ENCODE measurements at regions not wholly inside any gene's neighbourhood (a gene's known extent, or its start where the extent isn't known, plus 50 kb on each side); places are given as distances from the start of the nearest gene placed in this dataset.
"Not testable (repeated sequence)": the region's sequence is repeated elsewhere in the genome, so short reads cannot be mapped to it uniquely, and the experiment has no call there.

DNA sequence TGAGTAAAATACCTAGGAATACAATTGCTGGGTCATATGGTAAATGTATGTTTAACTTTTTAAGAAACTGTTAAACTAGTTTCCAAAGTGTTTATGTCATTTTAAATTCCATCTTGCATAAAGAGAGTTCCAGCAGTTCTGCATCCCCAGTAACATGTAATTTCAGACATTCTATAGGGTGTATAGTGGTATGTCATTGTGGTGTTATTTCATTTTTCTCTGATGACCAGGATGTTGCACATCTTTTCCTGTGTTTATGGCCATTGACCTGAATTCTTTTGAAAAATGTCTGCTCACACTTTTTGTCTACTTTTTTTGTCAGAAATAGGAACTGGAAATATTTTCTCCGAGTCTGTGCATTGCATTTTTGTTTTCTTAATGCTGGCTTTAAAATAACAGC lies 128.9 kb downstream of the TMEM200A start:
- Histone ChIP-seq H3K36me3 (ENCODE audit: control insufficient read depth in 5 of 5, insufficient read depth in 5 of 5, low read length in 5 of 5) (no peaks in the 10 kb centered on the region), H3K27ac (ENCODE audit: low read depth, low read length) (no peak overlapping the region), H3K9me3 (ENCODE audit: control insufficient read depth in 5 of 5, low read length in 5 of 5) (no peaks in the 10 kb centered on the region), H3K4me3 (ENCODE audit: low read depth in 1 of 5, low read length in 5 of 5) (no peak overlapping the region), H3K9ac (ENCODE audit: low read length in 5 of 5) (no peak overlapping the region), H3K27me3 (ENCODE audit: control insufficient read depth in 5 of 5, insufficient read depth in 4 of 5, low read length in 5 of 5) (no peaks in the 10 kb centered on the region), H3K4me1 (ENCODE audit: control insufficient read depth in 5 of 5, insufficient read depth in 5 of 5, low read length in 5 of 5) (no peaks in the 10 kb centered on the region)

- H3K9ac ChIP-seq (ENCODE audit: low read length in 5 of 5) = no peak overlapping the region
- no peak overlapping the region for H3K27ac ChIP-seq (ENCODE audit: low read depth, low read length)
- no peaks in the 10 kb centered on the region for H3K36me3 ChIP-seq (ENCODE audit: control insufficient read depth in 5 of 5, insufficient read depth in 5 of 5, low read length in 5 of 5)
- H3K4me3 ChIP-seq (ENCODE audit: low read depth in 1 of 5, low read length in 5 of 5) = no peak overlapping the region
- no peaks in the 10 kb centered on the region for H3K4me1 ChIP-seq (ENCODE audit: control insufficient read depth in 5 of 5, insufficient read depth in 5 of 5, low read length in 5 of 5)
- no peaks in the 10 kb centered on the region for H3K9me3 ChIP-seq (ENCODE audit: control insufficient read depth in 5 of 5, low read length in 5 of 5)
- no peaks in the 10 kb centered on the region for H3K27me3 ChIP-seq (ENCODE audit: control insufficient read depth in 5 of 5, insufficient read depth in 4 of 5, low read length in 5 of 5)
These were observed 134.9 kb downstream of the TMEM200A start for GRCh38 chr6:130500693-130501092.

DNA sequence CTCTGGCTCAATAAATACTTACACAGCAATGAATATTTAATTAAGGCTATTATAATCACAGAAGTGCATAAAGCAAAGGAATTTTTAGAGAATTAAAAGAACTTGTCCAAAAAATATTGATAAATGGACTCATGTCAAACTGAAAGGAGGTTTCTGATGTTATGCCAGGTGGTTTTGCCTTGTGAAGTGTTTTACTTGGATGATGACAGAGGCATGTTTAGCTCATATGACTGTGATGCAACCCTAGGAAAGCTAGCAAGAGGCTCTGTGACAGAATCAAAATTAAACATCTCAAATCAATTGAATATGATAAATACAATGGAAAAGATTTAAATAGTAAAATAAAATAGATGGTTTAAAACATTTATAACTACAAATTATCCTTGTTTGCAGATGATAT lies 137.3 kb downstream of the TMEM200A start:
- Histone ChIP-seq H3K27me3 (ENCODE audit: control insufficient read depth in 5 of 5, insufficient read depth in 4 of 5, low read length in 5 of 5) (no peaks in the 10 kb centered on the region), H3K9me3 (ENCODE audit: control insufficient read depth in 5 of 5, low read length in 5 of 5) (no peaks in the 10 kb centered on the region), H3K4me3 (ENCODE audit: low read depth in 1 of 5, low read length in 5 of 5) (no peak overlapping the region), H3K9ac (ENCODE audit: low read length in 5 of 5) (no peak overlapping the region), H3K36me3 (ENCODE audit: control insufficient read depth in 5 of 5, insufficient read depth in 5 of 5, low read length in 5 of 5) (no peaks in the 10 kb centered on the region), H3K27ac (ENCODE audit: low read depth, low read length) (no peak overlapping the region), H3K4me1 (ENCODE audit: control insufficient read depth in 5 of 5, insufficient read depth in 5 of 5, low read length in 5 of 5) (no peaks in the 10 kb centered on the region)

- Histone ChIP-seq H3K36me3 (ENCODE audit: control insufficient read depth in 5 of 5, insufficient read depth in 5 of 5, low read length in 5 of 5) (no peaks in the 10 kb centered on the region), H3K9ac (ENCODE audit: low read length in 5 of 5) (no peak overlapping the region), H3K9me3 (ENCODE audit: control insufficient read depth in 5 of 5, low read length in 5 of 5) (no peaks in the 10 kb centered on the region), H3K4me1 (ENCODE audit: control insufficient read depth in 5 of 5, insufficient read depth in 5 of 5, low read length in 5 of 5) (no peaks in the 10 kb centered on the region), H3K27me3 (ENCODE audit: control insufficient read depth in 5 of 5, insufficient read depth in 4 of 5, low read length in 5 of 5) (no peaks in the 10 kb centered on the region), H3K27ac (ENCODE audit: low read depth, low read length) (no peak overlapping the region), H3K4me3 (ENCODE audit: low read depth in 1 of 5, low read length in 5 of 5) (no peak overlapping the region)
These were observed 140.2 kb downstream of the TMEM200A start for GRCh38 chr6:130505808-130506598.

GRCh38 chr6:130507005-130507665 lies 141.3 kb downstream of the TMEM200A start:
- not testable (repeated sequence) for H3K27ac ChIP-seq (ENCODE audit: low read depth, low read length); H3K27me3 ChIP-seq (ENCODE audit: control insufficient read depth in 5 of 5, insufficient read depth in 4 of 5, low read length in 5 of 5); H3K9ac ChIP-seq (ENCODE audit: low read length in 5 of 5); H3K36me3 ChIP-seq (ENCODE audit: control insufficient read depth in 5 of 5, insufficient read depth in 5 of 5, low read length in 5 of 5); H3K9me3 ChIP-seq (ENCODE audit: control insufficient read depth in 5 of 5, low read length in 5 of 5); H3K4me3 ChIP-seq (ENCODE audit: low read depth in 1 of 5, low read length in 5 of 5); H3K4me1 ChIP-seq (ENCODE audit: control insufficient read depth in 5 of 5, insufficient read depth in 5 of 5, low read length in 5 of 5)

- H3K27ac ChIP-seq (ENCODE audit: low read depth, low read length) = no peak overlapping the region
These were observed 141.8 kb downstream of the TMEM200A start for GRCh38 chr6:130507666-130508028.

DNA sequence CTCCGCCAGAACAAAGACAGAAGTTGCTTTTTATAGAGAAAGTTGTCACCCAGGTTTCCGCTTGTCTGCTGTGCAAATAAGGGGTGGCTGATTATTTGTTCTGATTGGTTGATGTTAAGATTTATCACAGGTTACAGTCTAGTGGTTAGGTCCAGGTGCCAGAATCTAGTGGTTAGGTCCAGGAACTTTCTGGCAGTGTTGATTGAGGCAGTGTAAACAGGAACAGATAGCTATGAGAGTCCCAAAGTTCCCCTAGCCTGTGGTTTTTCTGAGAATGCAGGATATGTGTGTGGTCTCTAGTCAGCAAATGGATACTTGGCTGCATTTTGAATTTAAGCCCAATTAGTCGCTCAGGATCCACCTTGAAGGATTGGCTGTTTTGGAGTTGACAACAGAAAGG lies 148.0 kb downstream of the TMEM200A start:
- no peaks in the 10 kb centered on the region for H3K36me3 ChIP-seq (ENCODE audit: control insufficient read depth in 5 of 5, insufficient read depth in 5 of 5, low read length in 5 of 5)
- no peak overlapping the region for H3K9ac ChIP-seq (ENCODE audit: low read length in 5 of 5)
- no peaks in the 10 kb centered on the region for H3K4me1 ChIP-seq (ENCODE audit: control insufficient read depth in 5 of 5, insufficient read depth in 5 of 5, low read length in 5 of 5)
- no peaks in the 10 kb centered on the region for H3K9me3 ChIP-seq (ENCODE audit: control insufficient read depth in 5 of 5, low read length in 5 of 5)
- H3K27me3 ChIP-seq (ENCODE audit: control insufficient read depth in 5 of 5, insufficient read depth in 4 of 5, low read length in 5 of 5) = no peaks in the 10 kb centered on the region
- no peak overlapping the region for H3K4me3 ChIP-seq (ENCODE audit: low read depth in 1 of 5, low read length in 5 of 5)
- no peak overlapping the region for H3K27ac ChIP-seq (ENCODE audit: low read depth, low read length)

More at GRCh38 chr6:130507666-130508028, 141.8 kb downstream of the TMEM200A start:
- Histone ChIP-seq H3K9me3 (ENCODE audit: control insufficient read depth in 5 of 5, low read length in 5 of 5) (no peaks in the 10 kb centered on the region), H3K27me3 (ENCODE audit: control insufficient read depth in 5 of 5, insufficient read depth in 4 of 5, low read length in 5 of 5) (no peaks in the 10 kb centered on the region), H3K4me3 (ENCODE audit: low read depth in 1 of 5, low read length in 5 of 5) (no peak overlapping the region), H3K4me1 (ENCODE audit: control insufficient read depth in 5 of 5, insufficient read depth in 5 of 5, low read length in 5 of 5) (no peaks in the 10 kb centered on the region), H3K9ac (ENCODE audit: low read length in 5 of 5) (no peak overlapping the region), H3K36me3 (ENCODE audit: control insufficient read depth in 5 of 5, insufficient read depth in 5 of 5, low read length in 5 of 5) (no peaks in the 10 kb centered on the region)

GRCh38 chr6:130514712-130515111 lies 148.9 kb downstream of the TMEM200A start:
- no peak overlapping the region for H3K27ac ChIP-seq (ENCODE audit: low read depth, low read length)
- no peaks in the 10 kb centered on the region for H3K4me1 ChIP-seq (ENCODE audit: control insufficient read depth in 5 of 5, insufficient read depth in 5 of 5, low read length in 5 of 5)
- H3K36me3 ChIP-seq (ENCODE audit: control insufficient read depth in 5 of 5, insufficient read depth in 5 of 5, low read length in 5 of 5) = no peaks in the 10 kb centered on the region
- no peak overlapping the region for H3K4me3 ChIP-seq (ENCODE audit: low read depth in 1 of 5, low read length in 5 of 5)
- H3K9me3 ChIP-seq (ENCODE audit: control insufficient read depth in 5 of 5, low read length in 5 of 5) = no peaks in the 10 kb centered on the region
- H3K9ac ChIP-seq (ENCODE audit: low read length in 5 of 5) = no peak overlapping the region
- H3K27me3 ChIP-seq (ENCODE audit: control insufficient read depth in 5 of 5, insufficient read depth in 4 of 5, low read length in 5 of 5) = no peaks in the 10 kb centered on the region

DNA sequence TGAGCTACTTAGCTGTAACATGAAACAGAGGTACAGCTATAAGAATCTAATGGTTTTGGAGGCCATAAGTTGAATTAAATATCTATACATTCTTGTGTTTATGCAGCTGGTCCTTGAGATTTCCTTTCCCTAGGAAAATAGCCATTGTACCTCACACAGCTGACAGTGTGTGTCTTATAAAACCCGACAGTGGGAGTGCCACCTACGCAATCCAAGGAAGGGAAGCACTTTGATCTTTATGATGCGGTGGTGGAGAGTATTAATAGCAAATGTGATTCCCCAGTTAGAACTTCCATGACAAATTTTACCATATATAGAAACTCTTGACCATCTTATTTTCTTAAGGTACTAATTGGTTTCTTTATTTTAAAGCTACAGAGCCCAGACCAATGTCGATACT lies 149.5 kb downstream of the TMEM200A start:
- Histone ChIP-seq H3K27ac (ENCODE audit: low read depth, low read length) (no peak overlapping the region), H3K9me3 (ENCODE audit: control insufficient read depth in 5 of 5, low read length in 5 of 5) (no peaks in the 10 kb centered on the region), H3K9ac (ENCODE audit: low read length in 5 of 5) (no peak overlapping the region), H3K4me3 (ENCODE audit: low read depth in 1 of 5, low read length in 5 of 5) (no peak overlapping the region), H3K36me3 (ENCODE audit: control insufficient read depth in 5 of 5, insufficient read depth in 5 of 5, low read length in 5 of 5) (no peaks in the 10 kb centered on the region), H3K27me3 (ENCODE audit: control insufficient read depth in 5 of 5, insufficient read depth in 4 of 5, low read length in 5 of 5) (no peaks in the 10 kb centered on the region), H3K4me1 (ENCODE audit: control insufficient read depth in 5 of 5, insufficient read depth in 5 of 5, low read length in 5 of 5) (no peaks in the 10 kb centered on the region)

- Histone ChIP-seq H3K27me3 (ENCODE audit: control insufficient read depth in 5 of 5, insufficient read depth in 4 of 5, low read length in 5 of 5) (no peaks in the 10 kb centered on the region), H3K9me3 (ENCODE audit: control insufficient read depth in 5 of 5, low read length in 5 of 5) (no peaks in the 10 kb centered on the region), H3K27ac (ENCODE audit: low read depth, low read length) (no peak overlapping the region), H3K4me1 (ENCODE audit: control insufficient read depth in 5 of 5, insufficient read depth in 5 of 5, low read length in 5 of 5) (no peaks in the 10 kb centered on the region), H3K4me3 (ENCODE audit: low read depth in 1 of 5, low read length in 5 of 5) (no peak overlapping the region), H3K9ac (ENCODE audit: low read length in 5 of 5) (no peak overlapping the region), H3K36me3 (ENCODE audit: control insufficient read depth in 5 of 5, insufficient read depth in 5 of 5, low read length in 5 of 5) (no peaks in the 10 kb centered on the region)
These were observed 150.8 kb downstream of the TMEM200A start for GRCh38 chr6:130516604-130517003.

All from subcutaneous abdominal adipose tissue (tissue), 5 donors.